HepG2 (cell line): ENCODE measurements at regions not wholly inside any gene's neighbourhood (a gene's known extent, or its start where the extent isn't known, plus 50 kb on each side); places are given as distances from the start of the nearest gene placed in this dataset.

Experiments used
- ATF5 ChIP-seq: sonication (generic); formaldehyde crosslinking; IDR thresholded peaks from 2 replicates; pipeline ENCODE4 v1.4.0; 2020; ENCODE audit warnings: mild to moderate bottlenecking, low read depth, missing genetic modification reagents
- CREM ChIP-seq, 2 experiments: sonication (generic) in 1 of 2; formaldehyde crosslinking in 1 of 2; IDR thresholded peaks; 2 replicates each; pipeline versions ENCODE4 v1.4.0 to v1.6.1; 2016 to 2020; ENCODE audit warnings: antibody characterized with exemption in 1 of 2, mild to moderate bottlenecking in 1 of 2, missing genetic modification reagents in 1 of 2
- ESRRA ChIP-seq: sonication (generic); formaldehyde crosslinking; IDR thresholded peaks from 2 replicates; pipeline ENCODE4 v1.5.1; 2020; ENCODE audit warnings: mild to moderate bottlenecking, low read depth, missing genetic modification reagents
- MAX ChIP-seq: IDR thresholded peaks from 2 replicates; pipeline ENCODE4 v1.6.1; 2012; ENCODE audit warnings: inconsistent platforms
- PLSCR1 ChIP-seq: sonication (generic); formaldehyde crosslinking; IDR thresholded peaks from 2 replicates; pipeline ENCODE4 v1.5.0; 2020; ENCODE audit warnings: missing genetic modification reagents, mild to moderate bottlenecking, borderline replicate concordance
- RBFOX2 ChIP-seq: fragments of 200-400 bp; formaldehyde crosslinking; IDR thresholded peaks from 2 replicates; pipeline ENCODE4 v1.6.1; 2017; ENCODE audit warnings: low read depth, mild to moderate bottlenecking, low read length
- SIN3B ChIP-seq: fragments of 150-350 bp; IDR thresholded peaks from 2 replicates; pipeline ENCODE4 v1.6.1; 2014; ENCODE audit warnings: low read length
- SNAPC4 ChIP-seq: sonication (generic); formaldehyde crosslinking; IDR thresholded peaks from 2 replicates; pipeline ENCODE4 v1.4.0; 2020; ENCODE audit warnings: mild to moderate bottlenecking, missing genetic modification reagents
- TBX2 ChIP-seq: sonication (generic); formaldehyde crosslinking; IDR thresholded peaks from 2 replicates; pipeline ENCODE4 v1.5.0; 2020; ENCODE audit warnings: missing genetic modification reagents, mild to moderate bottlenecking, borderline replicate concordance
- TFAP4 ChIP-seq: sonication (generic); IDR thresholded peaks from 2 replicates; pipeline ENCODE4 v1.6.1; 2016; ENCODE audit warnings: low read depth, borderline replicate concordance
- ZBTB26 ChIP-seq: IDR thresholded peaks from 2 replicates; pipeline ENCODE4 v1.6.1; 2016; ENCODE audit warnings: missing compliant biosample characterization, missing genetic modification reagents, borderline replicate concordance
- ZFAT ChIP-seq: sonication (generic); formaldehyde crosslinking; conservative IDR thresholded peaks from 2 replicates; pipeline ENCODE4 v1.8.1; 2023; ENCODE audit warnings: missing genetic modification reagents, inconsistent platforms
- ZNF280B ChIP-seq: sonication (generic); formaldehyde crosslinking; IDR thresholded peaks from 2 replicates; pipeline ENCODE4 v1.5.0; 2020; ENCODE audit warnings: missing genetic modification reagents, mild to moderate bottlenecking, borderline replicate concordance
- ZNF574 ChIP-seq: sonication (generic); formaldehyde crosslinking; IDR thresholded peaks from 2 replicates; pipeline ENCODE4 v1.4.0; 2020; ENCODE audit warnings: missing genetic modification reagents

GRCh38 chr7:34338961-34339526 is 319.0 kb upstream of the NPSR1 start (continued):
- TF ChIP-seq TFAP4, result no peak
- peak; percentile 39; the same call in 1 of the 2 replicates for TF ChIP-seq MAX
- TF ChIP-seq ZNF280B (CRISPR knock-in tag), result no peak
- no peak for TF ChIP-seq RBFOX2
- 0 out of 2 replicates have a peak, but pooled peaks have one; percentile 38 for TF ChIP-seq CREM (IDR thresholded peaks at IDR 0.05)
- no peak for TF ChIP-seq CREM (CRISPR knock-in tag; IDR thresholded peaks at IDR 0.05)
- no peak for TF ChIP-seq SNAPC4 (CRISPR knock-in tag)
- TF ChIP-seq ZFAT (CRISPR knock-in tag), result no peak
- no peak for TF ChIP-seq SIN3B
- no peak for TF ChIP-seq PLSCR1 (CRISPR knock-in tag)
- TF ChIP-seq TBX2 (CRISPR knock-in tag), result peak; percentile 32; the same call in 1 of the 2 replicates
- no peak for TF ChIP-seq ATF5 (CRISPR knock-in tag)
- no peak for TF ChIP-seq ESRRA (CRISPR knock-in tag)
- TF ChIP-seq ZNF574 (CRISPR knock-in tag), result peak; percentile 48; the same call in 1 of the 2 replicates
- peak; percentile 31; the same call in 1 of the 2 replicates for TF ChIP-seq ZBTB26 (CRISPR knock-in tag)
